LNCaP clone FGC (cell line): ENCODE measurements at regions not wholly inside any gene's neighbourhood (a gene's known extent, or its start where the extent isn't known, plus 50 kb on each side); places are given as distances from the start of the nearest gene placed in this dataset.
A peak's percentile ranks its signal among the peaks of the same experiment; 100 is the strongest.

Source experiments
- DNase-seq: peaks from one replicate; pipeline ENCODE4 v3.0.0-alpha.2; 2011; ENCODE audit warnings: low read depth
- H3K4me3 ChIP-seq: 2 replicates; pipeline ENCODE4 v1.5.1; 2011; ENCODE audit warnings: mild to moderate bottlenecking, low read depth, low read length, control low read depth
- TF ChIP-seq, protein P1 (sequence below): IDR thresholded peaks from 2 replicates; pipeline ENCODE4 v1.5.1; 2012; ENCODE audit warnings: mild to moderate bottlenecking; ENCODE audit not compliant: control insufficient read depth, insufficient read depth; ENCODE audit errors: extremely low read depth

DNA sequence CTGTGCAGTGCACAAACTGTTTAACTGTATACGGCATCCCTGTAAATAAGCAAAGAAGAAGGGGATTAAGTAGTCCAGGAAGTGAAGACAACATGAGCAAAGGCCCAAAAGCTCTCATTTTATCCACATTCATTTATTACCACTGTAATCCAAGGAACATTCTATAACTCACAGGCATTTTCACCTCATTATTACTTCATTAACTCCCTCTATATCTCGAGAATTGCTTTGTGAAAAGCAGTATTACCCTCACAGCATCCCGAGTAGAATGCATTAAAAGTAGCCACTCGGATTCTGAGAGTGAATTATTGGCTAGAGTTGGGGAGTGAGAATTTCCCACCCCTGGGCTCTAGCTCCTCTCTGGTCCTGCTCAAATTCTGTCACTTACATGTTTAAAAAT lies 51.0 kb upstream of the CHCHD3 start:
- no peak for DNase-seq

DNA sequence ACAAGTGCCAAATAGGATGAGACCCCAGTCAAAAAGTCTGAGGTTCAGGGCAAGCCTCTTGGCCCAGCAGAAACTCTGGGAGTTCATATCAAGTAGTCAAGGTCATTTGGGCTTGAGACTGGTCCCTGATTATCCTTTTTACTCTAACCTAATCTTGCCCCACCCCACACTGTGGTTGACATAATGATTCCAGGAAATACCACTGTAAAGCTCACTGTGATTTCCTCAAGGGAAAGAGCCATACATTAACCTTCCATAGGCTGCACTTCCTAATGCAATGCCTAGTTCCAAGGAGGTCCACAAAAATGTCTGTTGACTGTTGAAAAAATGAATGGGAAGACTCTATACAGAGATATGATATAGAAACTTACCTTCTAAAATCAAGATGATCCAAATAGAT lies 52.9 kb upstream of the CHCHD3 start:
- H3K4me3 ChIP-seq: no peak overlapping the region
- no peak for DNase-seq
- TF ChIP-seq, protein P1, sequence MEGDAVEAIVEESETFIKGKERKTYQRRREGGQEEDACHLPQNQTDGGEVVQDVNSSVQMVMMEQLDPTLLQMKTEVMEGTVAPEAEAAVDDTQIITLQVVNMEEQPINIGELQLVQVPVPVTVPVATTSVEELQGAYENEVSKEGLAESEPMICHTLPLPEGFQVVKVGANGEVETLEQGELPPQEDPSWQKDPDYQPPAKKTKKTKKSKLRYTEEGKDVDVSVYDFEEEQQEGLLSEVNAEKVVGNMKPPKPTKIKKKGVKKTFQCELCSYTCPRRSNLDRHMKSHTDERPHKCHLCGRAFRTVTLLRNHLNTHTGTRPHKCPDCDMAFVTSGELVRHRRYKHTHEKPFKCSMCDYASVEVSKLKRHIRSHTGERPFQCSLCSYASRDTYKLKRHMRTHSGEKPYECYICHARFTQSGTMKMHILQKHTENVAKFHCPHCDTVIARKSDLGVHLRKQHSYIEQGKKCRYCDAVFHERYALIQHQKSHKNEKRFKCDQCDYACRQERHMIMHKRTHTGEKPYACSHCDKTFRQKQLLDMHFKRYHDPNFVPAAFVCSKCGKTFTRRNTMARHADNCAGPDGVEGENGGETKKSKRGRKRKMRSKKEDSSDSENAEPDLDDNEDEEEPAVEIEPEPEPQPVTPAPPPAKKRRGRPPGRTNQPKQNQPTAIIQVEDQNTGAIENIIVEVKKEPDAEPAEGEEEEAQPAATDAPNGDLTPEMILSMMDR: no peak

More for the DNA sequence above, 51.0 kb upstream of the CHCHD3 start:
- H3K4me3 ChIP-seq: no peak overlapping the region
- TF ChIP-seq, protein P1: no peak

DNA sequence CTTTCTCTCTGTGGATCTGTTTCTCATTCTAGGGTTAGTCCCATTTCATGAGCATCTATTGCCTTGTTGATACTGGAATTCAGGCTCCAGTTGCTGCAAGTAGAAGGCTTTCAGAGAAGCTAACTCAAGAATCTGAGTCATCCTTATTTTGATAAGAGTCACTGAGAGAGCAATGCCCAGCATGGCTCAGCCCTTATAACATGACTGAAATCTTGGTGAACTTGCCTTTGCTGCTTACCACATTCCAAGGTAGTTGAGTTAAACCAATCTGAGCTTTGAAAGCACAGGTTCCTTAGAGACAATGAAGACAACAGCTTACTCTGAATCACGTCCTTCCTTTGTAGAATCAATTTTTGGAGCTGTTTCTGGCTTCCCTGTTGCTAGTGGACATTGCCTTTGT lies 53.6 kb upstream of the CHCHD3 start:
- TF ChIP-seq, protein P1: no peak
- H3K4me3 ChIP-seq: no peak overlapping the region
- no peak for DNase-seq

DNA sequence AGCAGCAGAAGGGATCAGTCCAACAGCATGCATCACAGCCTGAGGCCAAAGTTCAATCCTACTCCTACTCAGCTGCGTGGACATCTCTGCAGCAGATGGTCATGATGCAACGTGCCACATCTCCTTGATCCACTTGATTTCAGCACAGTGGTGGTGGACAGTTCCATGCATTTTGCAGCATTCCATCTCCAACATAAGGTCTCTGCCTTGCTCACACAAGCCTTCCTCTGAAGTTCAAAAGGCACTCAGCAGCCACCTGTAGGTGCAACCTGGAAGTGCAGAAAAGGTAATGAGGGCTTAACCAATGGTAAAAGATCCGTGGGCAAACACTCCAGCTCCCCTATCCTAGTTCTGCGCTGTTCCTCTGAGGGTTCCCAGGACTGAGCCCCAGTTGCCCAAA lies 57.5 kb upstream of the CHCHD3 start:
- H3K4me3 ChIP-seq: no peak overlapping the region
- TF ChIP-seq, protein P1: 0 out of 2 replicates have a peak, but pooled peaks have one; percentile 29
- peak; percentile 23 for DNase-seq

DNA sequence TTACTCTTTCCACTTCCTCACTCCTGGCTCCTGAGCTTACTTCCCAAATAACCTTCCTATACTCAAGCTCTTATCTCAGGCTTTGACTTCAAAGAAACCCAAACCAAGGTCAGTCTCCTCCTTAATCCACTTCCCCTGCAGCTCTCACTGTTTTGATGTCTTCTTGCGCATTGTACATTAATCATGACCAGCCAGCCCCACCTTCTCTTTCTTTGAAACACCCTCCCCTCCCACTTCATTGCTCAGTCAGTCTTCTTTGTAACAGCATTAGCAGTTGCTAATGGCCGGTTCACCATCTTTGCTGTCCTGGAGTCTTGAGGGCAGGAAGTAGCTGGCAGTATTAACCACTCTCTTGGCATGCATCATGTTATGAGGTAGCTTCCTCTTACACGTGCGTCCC lies 57.9 kb upstream of the CHCHD3 start:
- TF ChIP-seq, protein P1: no peak
- H3K4me3 ChIP-seq: no peak overlapping the region
- no peak for DNase-seq

DNA sequence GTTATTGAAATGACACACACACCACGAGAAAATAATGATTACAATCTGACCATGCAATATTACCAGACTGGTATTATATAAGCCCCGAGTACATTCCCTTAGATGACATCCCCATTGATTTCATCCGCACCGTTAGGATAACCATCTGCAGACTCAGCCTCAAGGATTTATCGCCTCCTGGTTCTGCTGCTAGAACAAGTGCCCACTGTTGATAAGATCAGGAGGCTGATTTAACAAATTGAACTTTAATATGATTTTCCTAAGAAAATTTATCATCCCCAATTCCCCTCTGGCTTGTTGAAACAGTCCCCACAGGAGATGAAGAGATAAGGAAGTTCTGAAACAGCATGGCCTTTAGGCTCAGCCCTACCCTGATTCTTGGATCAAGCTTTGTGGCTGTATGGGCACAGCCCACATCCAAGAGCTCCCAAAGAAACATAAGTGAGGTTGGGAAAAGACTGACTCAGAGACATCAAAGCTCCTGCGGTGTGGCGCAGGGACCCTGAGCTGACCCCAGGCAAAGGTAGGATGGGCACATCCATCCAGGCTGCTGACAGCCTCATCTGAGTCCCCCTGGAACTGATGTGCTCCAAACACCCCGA lies 59.2 kb upstream of the CHCHD3 start:
- TF ChIP-seq, protein P1: no peak
- no peak for DNase-seq
- H3K4me3 ChIP-seq: no peak overlapping the region

DNA sequence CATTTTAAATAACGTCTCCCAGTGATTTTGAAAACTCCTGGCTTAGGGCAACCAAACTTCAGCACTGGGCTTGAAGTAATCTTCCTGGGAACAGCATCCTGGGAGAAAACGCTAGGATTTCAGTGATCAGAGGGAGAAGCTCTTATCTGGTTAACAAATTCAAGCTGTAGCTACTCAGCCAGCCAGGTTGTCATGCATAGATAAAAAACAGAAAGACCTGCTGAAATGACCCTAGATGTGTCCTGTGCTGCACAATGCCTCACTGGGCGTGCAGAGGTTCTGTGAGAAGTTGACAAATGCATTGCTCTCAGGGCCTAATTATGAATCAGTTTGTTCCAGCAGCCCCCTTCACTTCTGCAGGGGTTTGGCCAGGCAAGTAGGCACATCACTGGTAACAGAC lies 68.9 kb upstream of the CHCHD3 start:
- TF ChIP-seq, protein P1: no peak
- H3K4me3 ChIP-seq: no peak overlapping the region
- no peak for DNase-seq
